MG63 (cell line): ENCODE measurements at regions not wholly inside any gene's neighbourhood (a gene's known extent, or its start where the extent isn't known, plus 50 kb on each side); places are given as distances from the start of the nearest gene placed in this dataset.

Experiments used
- DNase-seq: peaks from one replicate; pipeline ENCODE4 v3.0.0-alpha.2; 2020
- H3K27me3 ChIP-seq: fragments of 250-450 bp; sonication (Bioruptor Pico); 2 replicates; pipeline ENCODE4 v1.5.1; 2020; ENCODE audit warnings: mild to moderate bottlenecking, moderate library complexity
- H3K36me3 ChIP-seq: fragments of 250-450 bp; sonication (Bioruptor Pico); 2 replicates; pipeline ENCODE4 v1.5.1; 2020; ENCODE audit warnings: mild to moderate bottlenecking, moderate library complexity
- H3K4me3 ChIP-seq: fragments of 250-450 bp; sonication (Bioruptor Pico); 2 replicates; pipeline ENCODE4 v1.5.1; 2020; ENCODE audit warnings: mild to moderate bottlenecking, moderate library complexity
- H3K9me3 ChIP-seq: fragments of 250-450 bp; sonication (Bioruptor Pico); 2 replicates; pipeline ENCODE4 v1.5.1; 2020; ENCODE audit warnings: mild to moderate bottlenecking, moderate library complexity

GRCh38 chr17:55829995-55830612 is 79.3 kb downstream of the PCTP start:
- Histone ChIP-seq H3K9me3 (no peaks in the 10 kb centered on the region), H3K27me3 (peaks cover 5% of the 10 kb centered on the region; the same call in 1 of the 2 replicates), H3K4me3 (no peak overlapping the region), H3K36me3 (no peaks in the 10 kb centered on the region)
- DNase-seq, result no peak

GRCh38 chr17:55830699-55831471 is 80.0 kb downstream of the PCTP start:
- peaks cover 5% of the 10 kb centered on the region for H3K27me3 ChIP-seq
- no peaks in the 10 kb centered on the region for H3K9me3 ChIP-seq
- H3K36me3 ChIP-seq, result no peaks in the 10 kb centered on the region
- no peak for DNase-seq
- no peak overlapping the region for H3K4me3 ChIP-seq

DNA sequence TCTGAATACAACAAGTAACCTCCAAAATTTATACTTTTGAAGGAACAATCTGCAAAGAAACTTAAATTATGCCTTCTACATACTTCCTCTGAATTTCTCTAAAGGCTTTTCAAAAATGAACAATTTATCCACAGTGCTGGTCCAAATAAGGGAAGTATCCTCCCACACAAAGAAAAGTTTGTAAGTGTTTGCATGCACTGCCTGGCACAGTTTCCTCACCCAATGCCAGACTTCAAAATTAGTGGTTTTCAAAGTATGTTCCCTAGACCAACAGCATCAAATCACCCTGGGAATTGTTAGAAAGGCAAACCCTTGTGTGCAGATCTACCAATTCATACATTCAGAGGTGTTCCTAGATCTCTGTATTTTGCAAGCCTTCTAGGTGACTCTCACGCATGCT is 82.5 kb downstream of the PCTP start:
- H3K36me3 ChIP-seq, result no peaks in the 10 kb centered on the region
- H3K9me3 ChIP-seq, result no peaks in the 10 kb centered on the region
- peaks cover 5% of the 10 kb centered on the region for H3K27me3 ChIP-seq
- H3K4me3 ChIP-seq, result no peak overlapping the region
- DNase-seq, result no peak

DNA sequence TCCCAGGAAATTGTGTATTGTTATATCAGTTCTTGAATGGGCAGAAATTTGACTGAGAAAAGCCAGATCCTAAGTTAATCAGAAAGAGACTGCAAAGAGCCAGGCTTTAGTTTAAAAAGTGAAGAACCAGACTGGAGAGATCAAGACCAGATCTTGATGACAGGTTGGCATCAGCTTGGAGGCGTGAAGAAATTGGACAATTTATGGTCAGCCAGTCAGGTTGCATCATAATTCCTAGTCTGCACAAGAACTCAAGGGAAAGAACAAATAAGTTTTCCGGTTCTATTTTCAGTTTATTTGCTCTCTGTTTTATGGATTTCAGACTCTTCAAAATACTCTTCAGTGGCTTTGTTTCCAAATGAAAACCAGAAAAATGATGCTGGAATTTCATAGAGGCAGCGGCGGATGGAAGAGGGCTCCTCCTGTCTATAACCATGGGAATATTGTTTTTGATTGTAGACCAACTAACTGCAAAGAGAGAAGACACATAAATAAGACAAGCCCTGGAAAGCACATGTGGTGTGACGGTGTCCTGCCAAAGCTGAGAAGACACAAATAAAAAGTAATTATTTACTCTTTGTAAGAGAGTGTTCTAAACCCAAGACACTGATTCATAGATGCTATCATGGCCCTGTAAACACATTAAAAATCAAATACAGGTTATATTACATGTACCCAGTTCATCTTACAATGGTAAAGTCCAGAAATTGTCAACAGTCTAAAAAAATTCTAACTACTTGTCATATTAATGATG is 91.7 kb downstream of the PCTP start:
- no peaks in the 10 kb centered on the region for H3K36me3 ChIP-seq
- DNase-seq, result no peak
- no peaks in the 10 kb centered on the region for H3K9me3 ChIP-seq
- no peaks in the 10 kb centered on the region; the same call in 1 of the 2 replicates for H3K27me3 ChIP-seq
- no peak overlapping the region for H3K4me3 ChIP-seq

DNA sequence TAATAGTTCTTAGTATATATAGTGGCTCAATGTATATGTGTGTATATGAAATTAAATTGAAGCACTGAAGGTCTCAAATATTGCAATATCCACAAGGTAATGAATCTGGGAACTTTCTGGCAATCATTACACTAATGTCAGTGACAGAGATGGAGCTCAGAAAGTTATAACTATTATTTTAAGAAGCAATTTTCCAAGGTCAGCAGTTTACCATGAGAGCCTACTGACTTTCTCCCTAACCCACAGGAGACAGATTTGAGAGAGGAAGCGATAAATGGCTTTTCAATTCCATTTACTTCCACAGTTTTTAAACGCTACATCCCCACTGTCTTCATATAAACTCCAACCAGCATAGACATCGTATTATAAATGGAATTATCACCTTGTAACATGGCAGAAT is 92.9 kb downstream of the PCTP start:
- H3K27me3 ChIP-seq, result no peaks in the 10 kb centered on the region; the same call in 1 of the 2 replicates
- DNase-seq, result no peak
- H3K9me3 ChIP-seq, result no peaks in the 10 kb centered on the region
- H3K4me3 ChIP-seq, result no peak overlapping the region
- H3K36me3 ChIP-seq, result no peaks in the 10 kb centered on the region

DNA sequence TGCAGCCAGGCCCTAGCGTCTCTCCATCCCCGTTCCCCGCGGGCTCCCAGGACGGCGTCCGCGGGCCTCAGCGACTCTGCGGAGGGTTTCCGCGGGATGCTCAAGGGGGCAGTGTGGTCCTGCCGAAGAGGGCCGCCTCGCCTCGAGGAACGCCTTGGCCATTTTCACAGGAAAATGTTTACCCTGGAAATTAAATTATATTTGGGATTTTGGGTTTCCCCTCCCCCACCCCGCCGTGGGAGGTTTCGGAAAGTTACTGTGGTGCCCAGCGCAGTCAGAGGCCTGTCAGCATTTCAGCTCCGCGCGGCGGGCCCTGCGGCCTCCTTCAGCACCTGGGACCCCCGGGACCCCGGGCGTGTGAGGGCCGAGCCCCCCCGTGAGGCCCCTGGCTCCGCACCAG is 94.5 kb downstream of the PCTP start:
- Histone ChIP-seq H3K9me3 (no peaks in the 10 kb centered on the region), H3K4me3 (no peak overlapping the region), H3K36me3 (no peaks in the 10 kb centered on the region), H3K27me3 (no peaks in the 10 kb centered on the region; the same call in 1 of the 2 replicates)
- DNase-seq, result peak; percentile 22

GRCh38 chr17:55846745-55847144 is 95.9 kb downstream of the PCTP start:
- Histone ChIP-seq H3K4me3 (no peak overlapping the region), H3K9me3 (no peaks in the 10 kb centered on the region), H3K27me3 (no peaks in the 10 kb centered on the region; the same call in 1 of the 2 replicates), H3K36me3 (no peaks in the 10 kb centered on the region)
- DNase-seq, result no peak

- no peaks in the 10 kb centered on the region for H3K36me3 ChIP-seq
- peaks cover 3% of the 10 kb centered on the region; the same call in 1 of the 2 replicates for H3K27me3 ChIP-seq
- DNase-seq, result no peak
- no peaks in the 10 kb centered on the region for H3K9me3 ChIP-seq
- H3K4me3 ChIP-seq, result no peak overlapping the region
Measured at GRCh38 chr17:55852734-55853133, 101.9 kb downstream of the PCTP start.

GRCh38 chr17:55859301-55859795 is 108.5 kb downstream of the PCTP start:
- Histone ChIP-seq H3K9me3 (no peaks in the 10 kb centered on the region), H3K4me3 (no peak overlapping the region), H3K27me3 (peaks cover 3% of the 10 kb centered on the region; the same call in 1 of the 2 replicates), H3K36me3 (no peaks in the 10 kb centered on the region)
- no peak for DNase-seq

DNA sequence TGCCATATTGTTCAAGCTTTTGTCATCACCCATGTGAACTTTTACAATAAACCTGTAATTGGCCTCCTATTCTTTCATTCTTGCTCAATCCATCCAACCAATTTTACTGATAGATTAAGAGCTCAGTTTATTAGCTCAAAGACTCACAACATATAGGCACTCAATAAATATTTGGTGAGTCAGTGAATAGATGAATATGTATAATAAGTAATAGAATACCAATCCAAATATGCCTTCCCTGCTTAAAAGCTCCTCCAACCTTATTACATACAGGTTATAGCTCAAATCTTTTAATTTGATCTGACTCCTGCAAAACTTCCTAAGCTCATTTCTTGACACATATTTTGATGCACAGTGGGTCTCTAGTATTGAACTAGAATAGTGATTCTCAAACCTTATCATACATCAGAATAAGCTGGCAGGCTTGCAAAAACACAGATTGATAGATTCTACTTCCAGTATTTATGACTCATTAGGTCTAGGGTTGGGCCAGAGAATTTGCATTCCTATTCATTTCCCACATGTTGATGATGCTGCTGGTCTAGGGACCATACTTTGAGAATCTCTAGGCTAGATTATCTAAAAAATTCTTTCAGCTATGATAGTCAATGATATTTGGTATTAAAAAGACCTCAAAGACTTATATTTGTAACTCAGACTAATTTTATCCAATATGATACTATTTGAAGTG is 114.4 kb downstream of the PCTP start:
- H3K27me3 ChIP-seq, result no peaks in the 10 kb centered on the region
- H3K36me3 ChIP-seq, result no peaks in the 10 kb centered on the region
- H3K4me3 ChIP-seq, result no peak overlapping the region
- no peaks in the 10 kb centered on the region for H3K9me3 ChIP-seq
- DNase-seq, result no peak

- no peak for DNase-seq
- no peaks in the 10 kb centered on the region; the same call in 1 of the 2 replicates for H3K27me3 ChIP-seq
Measured at GRCh38 chr17:55870044-55870443, 119.2 kb downstream of the PCTP start.

DNA sequence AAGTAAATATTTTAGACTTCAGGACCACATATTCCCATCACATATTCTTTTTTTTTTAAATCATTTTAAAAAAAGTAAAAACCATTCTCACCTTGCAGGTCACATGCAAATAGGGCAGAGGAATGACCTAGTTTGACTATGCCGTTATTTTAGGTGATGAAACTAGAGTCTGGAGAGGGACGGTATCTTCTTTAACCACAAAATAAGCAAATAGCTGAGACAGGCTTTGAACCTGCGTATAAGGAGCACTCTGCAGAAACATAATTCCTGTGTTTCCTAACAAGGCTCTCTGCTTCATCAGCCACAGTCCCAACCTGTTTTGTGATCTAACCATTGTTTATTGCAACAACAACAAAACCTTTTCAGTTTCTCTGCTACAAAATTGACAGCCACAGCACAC is 121.5 kb downstream of the PCTP start:
- no peak overlapping the region for H3K4me3 ChIP-seq
- no peaks in the 10 kb centered on the region; the same call in 1 of the 2 replicates for H3K27me3 ChIP-seq
- no peaks in the 10 kb centered on the region for H3K9me3 ChIP-seq
- H3K36me3 ChIP-seq, result no peaks in the 10 kb centered on the region
- no peak for DNase-seq

More at GRCh38 chr17:55870044-55870443, 119.2 kb downstream of the PCTP start:
- no peak overlapping the region for H3K4me3 ChIP-seq
- H3K36me3 ChIP-seq, result no peaks in the 10 kb centered on the region
- H3K9me3 ChIP-seq, result no peaks in the 10 kb centered on the region

DNA sequence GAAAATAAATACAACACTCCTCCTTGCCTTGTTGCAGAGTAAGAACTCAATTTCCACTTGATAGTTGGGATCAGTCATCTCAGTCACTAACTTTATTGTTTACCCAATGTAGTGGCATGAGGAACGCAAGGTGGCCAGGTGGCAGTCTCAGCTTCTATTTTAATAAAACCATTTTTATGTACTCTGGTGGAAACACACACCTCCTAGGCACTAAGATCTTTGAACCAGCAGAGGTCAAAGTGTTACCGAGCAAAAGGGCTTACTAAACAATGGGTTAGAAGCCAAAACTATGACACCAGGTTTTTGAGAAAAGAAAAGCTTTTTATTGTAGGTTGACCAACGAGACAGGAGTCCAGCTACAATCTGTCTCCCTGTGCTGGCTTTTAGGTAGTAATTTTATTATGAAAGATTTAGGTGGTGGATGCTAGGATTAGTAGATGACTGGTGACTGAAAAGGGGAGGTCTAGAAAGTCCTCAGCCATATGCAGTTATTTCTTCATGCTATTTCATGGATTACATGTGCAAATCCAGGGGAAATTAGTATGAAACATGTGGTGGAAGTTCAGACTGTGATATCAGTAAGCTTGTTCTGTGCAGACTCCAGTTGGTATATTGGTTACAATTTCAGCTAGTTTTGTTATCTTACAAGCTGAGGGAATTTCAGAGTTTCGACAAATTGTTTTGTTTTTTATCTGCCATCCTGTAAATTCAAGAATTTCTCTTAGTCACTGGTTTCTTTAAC is 122.3 kb downstream of the PCTP start:
- H3K9me3 ChIP-seq, result no peaks in the 10 kb centered on the region
- H3K4me3 ChIP-seq, result no peak overlapping the region
- DNase-seq, result no peak
- H3K36me3 ChIP-seq, result no peaks in the 10 kb centered on the region
- no peaks in the 10 kb centered on the region; the same call in 1 of the 2 replicates for H3K27me3 ChIP-seq

DNA sequence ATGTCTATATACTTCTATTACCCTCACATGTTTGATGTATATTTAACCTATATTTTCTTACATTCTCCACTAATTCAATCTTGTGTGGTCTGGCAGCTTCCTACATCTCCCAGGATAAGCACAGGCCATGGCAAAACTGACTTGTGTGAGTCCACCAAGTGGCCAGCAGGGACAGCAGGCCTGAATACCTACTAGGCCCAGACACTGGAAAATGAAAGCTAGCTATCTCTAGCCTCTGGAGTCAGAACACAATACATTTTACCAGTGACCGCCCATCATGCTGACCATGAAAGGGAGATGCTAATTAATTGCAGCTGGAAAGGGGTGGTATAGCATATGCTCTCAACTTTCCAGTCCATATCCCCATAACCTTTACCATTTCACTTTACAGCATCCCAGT is 132.3 kb downstream of the PCTP start:
- no peaks in the 10 kb centered on the region for H3K9me3 ChIP-seq
- H3K27me3 ChIP-seq, result 0 out of 2 replicates have a peak, but pooled peaks cover 5% of the 10 kb centered on the region
- no peaks in the 10 kb centered on the region for H3K36me3 ChIP-seq
- DNase-seq, result no peak
- no peak overlapping the region for H3K4me3 ChIP-seq

DNA sequence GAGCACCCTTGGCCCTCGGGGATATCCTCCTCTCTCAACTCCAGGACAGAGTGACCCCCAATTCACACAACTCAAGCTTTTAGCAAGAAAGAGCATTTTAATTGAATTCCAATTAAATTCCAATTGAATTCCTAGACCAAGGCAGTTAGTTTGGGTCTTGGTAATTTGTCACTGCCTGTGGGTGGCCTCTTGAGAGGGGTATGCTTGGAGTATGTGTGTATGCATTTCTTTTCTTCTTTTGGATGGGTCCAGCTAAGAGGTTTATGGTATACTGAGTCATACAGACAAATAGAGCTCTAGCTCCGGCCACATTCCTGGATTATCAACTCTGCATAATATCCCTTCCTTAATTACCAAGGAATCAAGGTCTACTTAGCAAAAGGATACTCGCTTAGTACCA is 136.7 kb downstream of the PCTP start:
- Histone ChIP-seq H3K36me3 (no peaks in the 10 kb centered on the region), H3K9me3 (no peaks in the 10 kb centered on the region), H3K4me3 (no peak overlapping the region), H3K27me3 (peaks cover 5% of the 10 kb centered on the region; the same call in 1 of the 2 replicates)
- no peak for DNase-seq

DNA sequence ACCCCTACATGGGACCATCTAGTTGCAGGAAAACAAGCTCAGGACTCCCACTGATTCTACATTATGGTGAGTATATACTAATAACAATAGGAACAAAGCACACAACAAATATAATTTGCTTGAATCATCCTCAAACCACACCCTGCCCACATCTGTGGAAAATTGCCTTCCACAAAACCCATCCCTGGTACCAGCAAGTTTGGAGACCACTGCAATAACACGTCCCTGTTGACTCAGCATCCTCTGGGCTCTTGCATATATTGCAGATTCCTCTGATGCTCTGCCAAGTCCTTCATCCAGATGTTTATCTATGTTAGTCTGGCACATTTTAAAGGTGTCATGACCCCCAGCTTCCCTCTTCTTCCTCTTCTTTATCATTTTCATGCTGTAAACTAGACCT is 138.4 kb downstream of the PCTP start:
- peak; percentile 11 for DNase-seq
- H3K4me3 ChIP-seq, result no peak overlapping the region
- peaks cover 5% of the 10 kb centered on the region; the same call in 1 of the 2 replicates for H3K27me3 ChIP-seq
- no peaks in the 10 kb centered on the region for H3K9me3 ChIP-seq
- H3K36me3 ChIP-seq, result no peaks in the 10 kb centered on the region
